GM08714 (cell line): ENCODE measurements at regions not wholly inside any gene's neighbourhood (a gene's known extent, or its start where the extent isn't known, plus 50 kb on each side); places are given as distances from the start of the nearest gene placed in this dataset.

ENCODE experiments used
- H3K4me3 ChIP-seq: fragments of 200-500 bp; sonication (Bioruptor generic); 2 replicates; pipeline ENCODE4 v1.5.1; 2014; ENCODE audit warnings: mild to moderate bottlenecking, low read length, inconsistent platforms
- ZNF274 ChIP-seq: IDR thresholded peaks from 2 replicates; pipeline ENCODE4 v1.6.1; 2012; ENCODE audit warnings: mild to moderate bottlenecking, low read depth, low read length

DNA sequence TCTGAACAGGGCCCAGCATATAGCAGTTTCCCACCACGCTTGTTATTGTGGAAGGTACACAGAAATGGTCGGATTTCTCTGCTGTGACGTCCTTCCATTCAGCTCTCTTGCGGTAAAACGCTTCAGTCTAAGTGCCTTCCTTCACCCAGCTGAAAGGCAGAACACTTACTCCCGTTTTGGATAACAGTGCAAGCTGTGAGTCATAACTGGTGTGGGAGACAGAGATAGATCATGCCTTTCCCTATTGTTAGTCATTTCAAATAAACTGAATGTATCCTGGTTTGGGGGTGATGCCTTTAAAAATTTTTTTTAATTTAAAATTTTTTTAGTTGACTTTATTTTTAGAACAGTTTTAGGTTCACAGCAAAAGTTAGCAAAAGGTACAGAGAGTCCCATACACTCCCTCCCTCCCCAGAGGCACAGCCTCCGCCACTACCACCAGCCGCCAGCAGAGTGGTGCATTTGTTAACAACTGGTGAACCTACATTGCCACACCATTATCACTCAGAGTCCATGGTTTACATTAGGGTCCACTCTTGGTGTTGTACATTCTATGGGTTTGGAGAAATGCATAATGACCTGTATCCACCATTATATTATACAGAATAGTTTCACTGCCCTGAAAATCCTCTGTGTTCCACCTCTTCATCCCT, 94.9 kb upstream of the NSMCE3 start:
- H3K4me3 ChIP-seq = no peak overlapping the region
- TF ChIP-seq ZNF274 = no peak

DNA sequence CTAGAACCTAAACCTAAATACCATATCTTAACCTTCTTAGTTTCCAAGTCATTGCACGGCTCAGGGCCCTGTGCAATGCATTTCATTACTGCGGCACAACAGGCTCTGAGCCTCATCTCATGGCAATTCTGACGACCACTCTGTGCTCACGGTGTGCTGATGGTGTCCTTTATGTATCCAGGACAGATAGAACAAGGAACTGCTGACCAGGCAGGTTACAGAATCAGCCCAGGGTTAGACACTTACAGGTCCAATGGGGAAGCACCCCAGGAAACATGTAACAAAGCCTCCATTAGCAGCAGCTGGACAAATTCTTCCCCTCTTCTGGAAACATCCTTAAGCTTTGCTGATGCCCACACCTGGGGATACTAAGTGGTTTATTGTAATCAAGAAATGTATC, 91.9 kb upstream of the NSMCE3 start:
- no peak for TF ChIP-seq ZNF274
- no peak overlapping the region for H3K4me3 ChIP-seq

DNA sequence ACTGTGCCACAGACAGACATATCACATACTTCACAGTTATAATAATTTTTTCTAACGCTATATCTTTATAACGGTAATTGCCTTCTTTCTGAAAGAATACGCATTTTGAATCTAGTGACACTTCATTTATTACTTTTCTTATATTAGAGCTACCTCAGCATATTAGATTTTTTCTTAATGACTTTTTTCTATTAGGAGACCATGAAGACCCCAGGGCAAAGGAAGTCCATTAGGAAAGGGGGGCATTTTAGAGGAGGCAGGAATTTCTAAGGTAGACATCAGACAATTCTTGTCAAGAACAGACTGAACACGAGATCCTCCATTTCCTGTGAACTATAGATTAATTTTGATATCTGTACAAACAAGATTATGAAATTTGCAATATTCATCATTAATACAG, 90.5 kb upstream of the NSMCE3 start:
- TF ChIP-seq ZNF274 = no peak
- H3K4me3 ChIP-seq = no peak overlapping the region

DNA sequence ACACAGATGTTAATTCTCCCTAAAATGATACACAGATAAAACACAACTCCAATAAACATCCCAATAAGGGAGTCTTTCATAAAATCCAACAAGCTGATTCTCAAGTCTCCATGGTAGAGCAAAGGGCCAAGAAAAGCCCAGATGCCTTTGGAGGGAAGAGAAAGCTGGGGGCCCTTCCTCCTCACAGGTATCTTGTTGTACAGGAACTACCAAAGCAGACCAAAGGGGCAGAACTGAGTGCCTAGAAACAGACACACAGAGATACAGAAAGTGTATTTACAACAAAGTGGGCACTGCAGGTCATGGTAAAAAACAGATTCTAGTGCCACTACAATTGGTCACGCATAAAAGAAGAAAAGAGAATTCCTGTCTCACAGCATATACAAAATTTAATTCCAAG, 87.2 kb upstream of the NSMCE3 start:
- TF ChIP-seq ZNF274 = no peak

DNA sequence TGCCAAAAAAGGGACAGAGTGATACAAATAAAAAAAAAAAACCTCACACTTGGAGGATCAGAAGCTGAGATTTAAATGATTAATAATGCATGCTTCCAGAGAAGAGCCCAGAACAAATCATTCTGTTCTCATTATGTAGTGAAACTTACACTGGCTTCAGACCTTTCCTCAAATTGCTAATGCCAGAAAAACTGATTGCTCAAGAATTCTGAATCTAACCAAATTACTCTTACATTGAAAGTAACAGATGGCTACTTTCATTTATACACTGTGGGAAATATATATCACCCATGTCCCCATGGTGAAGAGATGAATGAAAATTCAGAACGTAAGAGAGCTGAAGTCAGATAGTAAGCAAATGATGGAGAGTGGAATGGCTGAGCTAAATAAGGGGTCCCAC, 85.9 kb upstream of the NSMCE3 start:
- H3K4me3 ChIP-seq = no peak overlapping the region
- no peak for TF ChIP-seq ZNF274

More for the DNA sequence above, 87.2 kb upstream of the NSMCE3 start:
- H3K4me3 ChIP-seq = no peak overlapping the region

DNA sequence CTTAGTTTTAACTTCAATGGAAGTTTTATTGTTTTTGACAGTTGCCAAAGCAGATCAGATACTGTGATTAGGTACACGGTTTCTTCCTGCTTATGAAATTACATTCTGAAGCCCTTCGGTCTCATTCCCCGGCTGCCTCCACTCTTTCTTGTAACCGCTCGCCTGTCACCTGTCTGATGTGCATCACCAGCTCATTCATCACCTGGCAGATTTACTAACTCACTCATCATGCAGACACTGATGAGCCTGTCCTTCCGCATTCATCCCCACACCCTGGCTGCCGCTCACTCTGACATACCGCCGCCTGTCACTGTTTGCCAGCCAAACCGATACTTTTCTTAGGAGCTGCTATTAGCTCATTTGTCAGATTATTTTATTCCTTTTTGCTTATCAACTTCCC, 82.8 kb upstream of the NSMCE3 start:
- TF ChIP-seq ZNF274 = no peak

DNA sequence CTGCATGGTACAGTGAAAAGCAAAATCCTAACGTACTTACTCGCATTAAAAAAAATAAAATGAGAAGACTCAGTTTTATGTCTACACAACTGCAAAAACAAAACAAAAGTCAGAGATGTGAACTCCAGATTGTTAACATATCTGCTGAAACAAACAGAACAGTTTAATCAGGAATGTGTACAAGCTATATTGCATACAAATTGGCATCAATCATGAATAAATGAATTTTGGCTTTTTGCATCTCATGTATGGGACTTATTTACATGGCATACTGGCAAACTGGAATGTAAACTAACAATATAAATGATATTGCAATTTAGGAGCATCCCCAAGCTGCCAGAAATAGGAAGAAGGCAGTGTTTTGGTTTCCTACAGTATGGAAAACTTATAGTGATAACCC, 79.6 kb upstream of the NSMCE3 start:
- H3K4me3 ChIP-seq = no peak overlapping the region
- no peak for TF ChIP-seq ZNF274

More for the DNA sequence above, 82.8 kb upstream of the NSMCE3 start:
- no peak overlapping the region for H3K4me3 ChIP-seq

DNA sequence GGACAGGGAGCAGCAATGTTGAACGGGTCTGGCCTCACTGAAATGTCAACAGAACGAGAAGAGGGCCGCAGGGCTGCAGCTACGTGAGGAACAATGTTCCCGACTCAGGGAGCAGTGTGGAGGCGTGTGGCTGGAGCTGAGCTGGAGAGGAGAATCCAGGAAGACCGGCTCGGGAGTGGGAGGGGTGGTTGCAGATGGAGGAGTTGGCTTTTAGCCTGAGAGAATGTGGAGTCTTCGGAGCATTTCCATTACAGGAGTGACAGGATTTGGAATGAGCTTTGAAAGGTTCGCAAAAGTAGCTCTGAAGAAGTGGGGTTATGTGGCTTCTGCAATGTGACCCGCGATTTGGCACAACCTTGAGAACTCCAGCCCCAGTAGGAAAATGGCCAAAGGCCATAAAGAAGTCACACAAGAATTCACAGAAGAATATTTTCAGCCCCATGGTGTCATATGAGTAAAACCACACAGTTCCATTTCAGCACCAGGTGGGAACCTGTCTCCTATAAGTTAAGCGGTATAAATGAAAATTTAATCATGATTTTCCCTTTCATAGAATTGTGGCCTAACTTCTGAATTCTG, 78.8 kb upstream of the NSMCE3 start:
- TF ChIP-seq ZNF274 = no peak
- no peak overlapping the region for H3K4me3 ChIP-seq

DNA sequence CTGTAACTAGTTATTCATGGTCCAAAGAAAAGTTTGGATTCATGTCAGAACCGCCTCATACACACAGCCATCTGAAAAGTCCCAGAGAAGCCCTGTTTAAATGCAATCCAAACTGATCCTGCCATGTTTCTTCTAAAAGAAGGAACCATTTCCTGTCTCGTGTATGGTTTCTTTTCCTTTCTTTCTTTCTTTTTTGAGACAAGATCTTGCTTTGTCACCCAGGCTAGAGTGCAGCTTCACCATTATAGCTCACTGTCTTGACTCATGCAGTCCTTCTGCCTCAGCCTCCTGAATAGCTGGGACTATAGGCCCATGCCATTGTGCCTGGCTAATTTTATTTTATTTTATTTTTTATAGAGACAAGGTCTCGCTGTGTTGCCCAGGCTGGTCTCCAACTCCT, 77.4 kb upstream of the NSMCE3 start:
- no peak for TF ChIP-seq ZNF274
- no peak overlapping the region for H3K4me3 ChIP-seq

DNA sequence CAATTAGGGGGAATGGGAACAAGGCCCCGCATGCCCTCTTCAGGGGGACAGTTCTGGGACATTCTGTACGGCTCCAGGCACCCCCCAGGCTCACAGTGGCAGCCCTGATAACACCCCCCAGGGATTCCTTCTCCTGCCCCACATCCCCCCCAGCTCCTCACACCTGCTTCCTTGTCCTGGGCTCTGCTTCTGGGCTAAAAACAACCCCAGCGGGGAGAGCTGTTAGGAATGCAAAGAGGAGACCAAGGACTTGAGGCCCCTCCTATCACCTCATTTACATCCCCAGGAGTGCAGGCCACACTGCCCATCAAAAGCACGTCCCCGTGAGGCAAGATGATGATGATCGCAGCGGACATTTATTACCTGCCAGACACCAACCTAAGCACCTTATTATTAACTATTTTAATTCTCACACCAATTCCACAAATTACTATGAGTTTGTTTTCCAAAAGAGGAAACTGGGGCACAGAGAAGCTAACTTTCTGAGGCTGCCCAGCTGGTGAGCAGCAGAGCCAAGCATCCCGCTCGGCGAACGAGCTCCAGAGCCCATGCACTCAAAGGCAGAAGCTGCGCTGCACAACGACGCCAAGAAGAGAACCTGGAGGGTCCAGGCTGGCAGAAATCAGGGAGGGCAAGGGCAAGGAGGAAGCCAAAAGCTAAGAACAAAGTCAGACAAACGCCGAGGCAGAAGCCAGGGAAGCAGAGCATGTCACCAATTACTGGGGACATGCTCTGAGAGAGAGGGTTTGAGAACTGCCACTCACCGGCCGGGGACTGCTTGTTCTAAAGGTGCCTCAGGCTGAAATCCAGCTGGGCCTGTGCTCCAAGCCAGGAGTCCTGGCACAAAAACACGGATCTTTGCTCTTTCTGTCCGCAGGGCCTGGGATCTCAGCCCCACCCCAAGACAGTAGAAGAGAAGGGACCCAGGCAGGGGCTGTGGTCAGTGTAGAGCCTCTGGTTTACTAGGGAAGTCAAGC, 76.2 kb upstream of the NSMCE3 start:
- H3K4me3 ChIP-seq = no peak overlapping the region
- TF ChIP-seq ZNF274 = no peak

DNA sequence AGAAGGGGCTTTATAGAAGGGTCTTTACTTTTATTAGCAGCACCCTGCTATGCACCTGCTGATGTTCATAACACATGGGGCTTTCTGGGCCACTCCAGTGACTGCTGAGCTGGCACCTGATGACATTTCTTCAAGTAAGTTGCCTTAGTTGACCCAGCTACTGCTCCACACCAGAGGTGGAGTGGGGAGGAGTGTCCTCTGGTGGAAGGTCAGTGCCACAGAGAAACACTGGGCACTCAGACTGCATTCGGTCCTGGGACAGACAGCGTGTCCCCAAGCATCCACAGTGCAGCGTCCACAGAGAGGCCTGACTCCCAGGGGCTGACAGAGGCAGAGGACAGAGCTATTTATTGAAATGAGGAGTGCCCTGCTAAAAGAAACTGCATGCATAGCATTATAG, 74.9 kb upstream of the NSMCE3 start:
- H3K4me3 ChIP-seq = no peak overlapping the region
- no peak for TF ChIP-seq ZNF274

DNA sequence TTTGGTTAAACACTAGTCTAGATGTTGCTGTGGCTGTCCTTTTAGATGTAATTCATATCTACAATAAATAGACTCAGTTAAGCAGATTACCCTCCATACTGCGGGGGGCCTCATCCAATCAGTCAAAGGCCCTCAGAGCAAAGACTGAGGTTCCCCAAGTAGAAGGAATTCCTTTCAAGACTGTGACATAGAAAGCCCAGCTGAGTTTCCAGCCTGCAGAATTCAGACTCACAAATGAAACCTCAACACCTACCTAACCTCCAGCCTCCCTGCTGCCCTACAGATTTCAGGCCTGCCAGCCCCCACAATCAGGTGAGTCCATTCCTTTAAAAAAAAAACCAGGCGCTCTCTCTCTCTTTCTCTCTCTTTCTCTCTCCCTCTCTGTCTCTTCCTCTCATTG, 73.6 kb upstream of the NSMCE3 start:
- no peak for TF ChIP-seq ZNF274
- H3K4me3 ChIP-seq = no peak overlapping the region

DNA sequence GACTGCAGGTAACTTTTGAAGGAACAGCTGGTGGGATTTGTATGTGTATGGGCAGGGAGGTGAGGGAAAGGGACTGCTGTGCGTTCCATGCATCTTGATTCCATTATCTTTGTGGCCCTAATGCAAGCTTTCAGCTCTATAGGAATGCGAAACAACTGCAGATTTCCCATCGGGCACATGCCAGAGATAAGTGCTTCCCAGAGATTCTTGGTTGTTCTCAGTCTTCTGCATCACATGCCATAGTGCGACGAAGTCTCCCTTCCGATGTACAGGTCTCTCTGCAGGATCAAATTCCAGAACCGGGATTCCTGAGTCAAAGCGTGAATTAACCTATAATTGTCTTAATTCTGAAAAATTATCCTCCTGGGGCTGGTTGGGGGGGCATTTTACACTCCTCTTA, 72.6 kb upstream of the NSMCE3 start:
- no peak for TF ChIP-seq ZNF274
- no peak overlapping the region for H3K4me3 ChIP-seq

DNA sequence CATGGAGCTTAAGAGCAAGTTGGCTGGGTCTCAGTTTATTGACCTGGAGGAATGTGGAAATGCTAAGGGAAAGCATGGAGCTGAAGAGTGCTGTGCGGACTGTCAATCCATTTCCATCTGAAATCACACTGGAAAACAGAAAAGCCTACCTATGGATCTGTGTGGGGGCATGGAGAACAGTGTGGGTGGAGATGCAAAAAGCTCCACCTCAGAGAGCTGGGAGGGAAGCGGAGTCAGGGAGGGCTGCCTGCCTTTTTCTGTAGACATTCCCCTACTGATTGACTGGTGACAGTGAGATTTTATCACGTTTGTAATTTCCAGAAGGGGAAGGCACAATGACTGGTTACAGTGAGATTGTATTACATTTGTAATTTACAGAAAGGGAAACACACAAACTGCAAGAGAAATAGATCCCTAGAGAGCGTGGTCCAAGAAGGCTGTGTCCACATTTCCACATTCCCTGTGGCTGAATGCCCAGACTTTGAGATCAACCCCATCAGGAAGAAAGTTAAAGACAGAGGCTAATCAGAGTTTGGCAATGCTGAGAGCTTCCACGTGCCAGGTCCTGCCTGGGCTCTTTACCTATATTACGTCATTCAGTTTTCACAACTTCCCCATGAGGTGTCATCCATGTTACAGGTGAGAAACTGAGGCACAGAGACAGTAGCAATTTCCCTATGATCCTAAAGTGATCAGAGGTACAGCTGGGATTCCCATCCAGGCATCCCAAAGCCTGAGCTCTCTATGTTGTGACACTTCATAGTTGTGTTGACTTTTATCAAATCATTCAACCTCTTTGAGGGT, 67.7 kb upstream of the NSMCE3 start:
- no peak overlapping the region for H3K4me3 ChIP-seq
- no peak for TF ChIP-seq ZNF274

DNA sequence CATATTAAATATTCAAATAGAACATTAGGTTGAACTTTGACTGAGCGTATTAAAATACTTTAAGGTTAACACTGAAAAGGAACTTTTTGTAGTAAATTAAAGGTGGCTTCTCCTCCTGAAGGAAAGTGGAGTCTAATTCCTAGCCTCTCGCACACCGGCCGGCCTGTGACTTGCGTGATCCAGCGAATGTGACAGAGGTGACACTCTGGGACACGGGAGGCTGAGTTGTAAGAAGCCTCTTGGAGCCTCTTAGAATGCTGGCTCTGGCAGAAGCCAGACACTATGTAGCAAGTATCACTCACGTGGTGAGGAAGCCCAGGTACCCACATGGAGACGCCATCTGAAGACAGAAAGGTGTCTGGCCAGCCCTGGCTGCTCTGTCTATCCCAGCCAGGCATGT, 64.9 kb upstream of the NSMCE3 start:
- TF ChIP-seq ZNF274 = no peak
- H3K4me3 ChIP-seq = no peak overlapping the region
